ENCODE measurements at regions not wholly inside any gene's neighbourhood (a gene's known extent, or its start where the extent isn't known, plus 50 kb on each side); places are given as distances from the start of the nearest gene placed in this dataset.
"Not testable (repeated sequence)": the region's sequence is repeated elsewhere in the genome, so short reads cannot be mapped to it uniquely, and the experiment has no call there.

GRCh38 chr13:84605927-84606326, 723.7 kb upstream of the SLITRK1 start:
- 83 to 100% (median 88%) methylated on average over 1 to 3 of the region's 3 CpGs for WGBS, 5 donors

DNA sequence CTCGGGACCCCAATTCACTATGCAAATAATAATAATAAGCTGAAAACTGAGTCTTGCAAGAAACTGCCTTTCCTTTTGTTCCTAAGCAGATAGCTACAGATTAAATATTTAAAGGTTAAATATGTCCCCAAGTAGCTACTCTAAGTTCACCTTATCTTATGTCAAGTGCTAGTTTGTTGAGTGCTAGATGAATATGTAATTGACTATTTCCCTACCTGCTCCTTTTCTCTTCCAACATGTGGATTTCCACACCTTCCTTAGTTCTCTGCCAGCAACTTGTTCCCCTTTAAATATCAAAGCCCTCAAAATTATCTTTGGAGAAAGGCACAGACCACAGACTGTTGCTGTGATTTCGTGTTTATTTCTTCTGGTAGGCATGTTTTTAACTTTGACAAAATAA, 709.2 kb upstream of the SLITRK1 start:
- Histone ChIP-seq H3K4me1 (no peaks in the 10 kb centered on the region), H3K27ac (no peak overlapping the region), H3K9me3 (no peaks in the 10 kb centered on the region), H3K4me3 (no peak overlapping the region), H3K36me3 (no peaks in the 10 kb centered on the region), H3K27me3 (replicated peaks in 1 of 7) (no peaks in the 10 kb centered on the region)
- no peak for TF ChIP-seq POLR2A (IDR thresholded peaks at IDR 0.05)
- TF ChIP-seq POLR2AphosphoS5 (IDR thresholded peaks at IDR 0.05) = no peak
- no peak for TF ChIP-seq CTCF (IDR thresholded peaks at IDR 0.05 in 8 of 11, conservative IDR thresholded peaks at IDR 0.05 in 3 of 11)
- no peak for DNase-seq
- 53 to 75% (median 63%) methylated on average over 2 of the region's 2 CpGs for WGBS, 5 donors
- intact Hi-C loops (cut with DNase I; ENCODE audit: low total_unique reads) = no loop called here

More at GRCh38 chr13:84605927-84606326, 723.7 kb upstream of the SLITRK1 start:
- H3K27ac ChIP-seq = no peak overlapping the region
- H3K4me3 ChIP-seq = no peak overlapping the region
- no peaks in the 10 kb centered on the region for H3K27me3 ChIP-seq (replicated peaks in 1 of 7)
- H3K4me1 ChIP-seq = no peaks in the 10 kb centered on the region
- no peak for DNase-seq
- intact Hi-C loops (cut with DNase I; ENCODE audit: low total_unique reads) = no loop called here
- no peaks in the 10 kb centered on the region for H3K36me3 ChIP-seq
- H3K9me3 ChIP-seq = no peaks in the 10 kb centered on the region
- TF ChIP-seq POLR2A (IDR thresholded peaks at IDR 0.05) = no peak

GRCh38 chr13:84590663-84591062, 708.4 kb upstream of the SLITRK1 start:
- Histone ChIP-seq H3K9me3 (no peaks in the 10 kb centered on the region), H3K27ac (no peak overlapping the region), H3K27me3 (replicated peaks in 1 of 7) (no peaks in the 10 kb centered on the region), H3K4me3 (no peak overlapping the region), H3K4me1 (no peaks in the 10 kb centered on the region), H3K36me3 (no peaks in the 10 kb centered on the region)
- 74 to 88% (median 79%) methylated on average over 2 of the region's 2 CpGs for WGBS, 5 donors
- no peak for DNase-seq
- intact Hi-C loops (cut with DNase I; ENCODE audit: low total_unique reads) = no loop called here
- no peak for TF ChIP-seq CTCF (IDR thresholded peaks at IDR 0.05 in 8 of 11, conservative IDR thresholded peaks at IDR 0.05 in 3 of 11)
- no peak for TF ChIP-seq POLR2A (IDR thresholded peaks at IDR 0.05)
- no peak for TF ChIP-seq POLR2AphosphoS5 (IDR thresholded peaks at IDR 0.05)

DNA sequence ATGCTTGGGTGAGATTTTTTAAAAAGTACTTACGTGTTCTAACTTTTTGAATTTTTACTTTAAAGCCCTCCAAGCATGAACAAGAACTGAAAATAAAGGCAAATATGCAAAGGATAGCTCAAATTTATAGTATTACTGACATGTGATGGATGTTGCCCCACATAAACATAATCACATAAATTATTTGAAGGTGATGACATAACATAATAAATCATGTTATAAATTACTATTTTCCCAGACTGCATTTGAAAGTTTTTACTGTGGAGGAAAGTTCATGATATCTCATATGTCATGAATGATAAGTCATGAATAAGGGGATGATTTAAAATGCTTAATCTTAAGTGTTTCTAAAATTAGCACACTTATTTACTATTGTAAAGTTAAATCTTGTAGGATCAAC, 705.7 kb upstream of the SLITRK1 start:
- intact Hi-C loops (cut with DNase I; ENCODE audit: low total_unique reads) = no loop called here
- TF ChIP-seq CTCF (IDR thresholded peaks at IDR 0.05 in 8 of 11, conservative IDR thresholded peaks at IDR 0.05 in 3 of 11) (no peak), POLR2AphosphoS5 (IDR thresholded peaks at IDR 0.05) (no peak), POLR2A (IDR thresholded peaks at IDR 0.05) (no peak)
- WGBS, 5 donors = 64 to 79% (median 75%) methylated on average over 1 of the region's 1 CpG

DNA sequence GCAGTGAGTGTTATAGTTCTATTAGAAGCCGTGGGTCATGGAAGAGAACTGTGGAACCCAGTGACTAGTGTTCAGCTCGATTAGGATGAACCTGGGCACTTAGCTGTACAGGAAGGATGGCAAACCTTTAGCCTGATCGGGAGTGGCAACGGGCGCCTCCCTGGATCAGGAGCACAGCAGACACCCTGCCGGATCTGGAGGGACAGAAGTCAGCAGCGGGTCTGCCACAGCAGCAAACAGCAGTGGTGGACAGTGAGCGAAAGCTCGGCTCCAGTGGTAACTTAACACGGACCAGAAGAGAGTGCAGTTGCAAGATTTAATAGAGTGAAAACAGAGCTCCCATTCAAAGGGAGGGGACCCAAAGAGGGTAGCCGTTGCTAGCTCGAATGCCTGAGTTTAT, 697.6 kb upstream of the SLITRK1 start:
- H3K36me3 ChIP-seq; intact Hi-C loops (cut with DNase I; ENCODE audit: low total_unique reads); H3K27ac ChIP-seq; H3K9me3 ChIP-seq; DNase-seq; H3K4me1 ChIP-seq; H3K4me3 ChIP-seq; H3K27me3 ChIP-seq (replicated peaks in 1 of 7): not testable (repeated sequence)
- WGBS, 5 donors = 84 to 93% (median 87%) methylated on average over 12 of the region's 12 CpGs

More for the DNA sequence above, 705.7 kb upstream of the SLITRK1 start:
- no peak for DNase-seq
- no peaks in the 10 kb centered on the region for H3K27me3 ChIP-seq (replicated peaks in 1 of 7)
- no peaks in the 10 kb centered on the region for H3K4me1 ChIP-seq
- no peaks in the 10 kb centered on the region for H3K36me3 ChIP-seq
- H3K9me3 ChIP-seq = no peaks in the 10 kb centered on the region
- H3K27ac ChIP-seq = no peak overlapping the region
- no peak overlapping the region for H3K4me3 ChIP-seq
